ENCODE measurements at regions not wholly inside any gene's neighbourhood (a gene's known extent, or its start where the extent isn't known, plus 50 kb on each side); places are given as distances from the start of the nearest gene placed in this dataset.
A peak's percentile ranks its signal among the peaks of the same experiment; 100 is the strongest.

DNA sequence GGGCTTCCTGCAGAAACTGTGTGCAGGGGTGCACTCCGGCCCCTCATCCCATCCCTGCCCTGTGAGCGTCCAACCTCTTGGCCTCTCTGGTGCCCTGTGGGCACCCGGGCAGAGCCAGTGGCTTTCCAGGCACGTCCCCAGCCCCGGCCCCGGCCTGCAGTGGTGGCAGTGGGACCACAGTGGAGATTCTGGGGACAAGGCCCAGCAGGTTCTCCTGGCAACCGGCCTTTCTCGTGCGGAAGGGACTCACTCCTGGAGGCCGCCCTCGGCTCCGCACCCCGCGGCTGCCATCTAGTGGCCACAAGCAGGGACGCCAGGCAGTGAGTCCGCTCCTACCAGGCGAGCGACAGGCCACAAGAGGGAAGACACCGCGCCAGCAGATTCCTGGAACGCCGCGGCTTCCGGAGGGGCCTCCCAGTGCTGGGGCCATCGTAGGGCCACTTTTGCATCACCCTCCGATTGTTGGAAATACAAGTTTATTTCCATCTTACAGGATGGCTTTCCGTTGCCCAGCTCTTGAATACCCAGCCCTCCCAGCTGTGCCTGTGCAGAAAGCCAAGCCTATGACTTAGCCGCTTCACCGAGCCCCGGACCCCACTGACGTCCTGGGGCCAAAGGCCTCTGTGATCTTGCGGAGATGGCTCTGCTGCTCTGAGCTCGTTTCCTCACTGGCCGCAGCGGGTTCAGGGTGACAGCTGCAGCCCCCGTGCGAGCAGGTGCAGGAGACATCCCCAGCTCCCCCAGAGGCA is 357.3 kb downstream of the CTTN start:
- Histone ChIP-seq H2AFZ (ENCODE audit: low read length, unreplicated experiment) (no peak overlapping the region), H3K27me3 (ENCODE audit: insufficient read depth, low read length) (peaks cover 11% of the 10 kb centered on the region; the same call in 1 of the 2 replicates), H3K4me3 (ENCODE audit: low read depth, low read length) (peak overlapping the region; percentile 45; the same call in 1 of the 2 replicates), H3K4me1 (ENCODE audit: control insufficient read depth, insufficient read depth, low read length, unreplicated experiment) (no peaks in the 10 kb centered on the region), H3K27ac (ENCODE audit: low read depth, low read length) (no peak overlapping the region), H3K79me2 (ENCODE audit: control insufficient read depth, insufficient read depth, low read length, unreplicated experiment) (no peaks in the 10 kb centered on the region), H3K36me3 (ENCODE audit: insufficient read depth, low read length) (no peaks in the 10 kb centered on the region)

DNA sequence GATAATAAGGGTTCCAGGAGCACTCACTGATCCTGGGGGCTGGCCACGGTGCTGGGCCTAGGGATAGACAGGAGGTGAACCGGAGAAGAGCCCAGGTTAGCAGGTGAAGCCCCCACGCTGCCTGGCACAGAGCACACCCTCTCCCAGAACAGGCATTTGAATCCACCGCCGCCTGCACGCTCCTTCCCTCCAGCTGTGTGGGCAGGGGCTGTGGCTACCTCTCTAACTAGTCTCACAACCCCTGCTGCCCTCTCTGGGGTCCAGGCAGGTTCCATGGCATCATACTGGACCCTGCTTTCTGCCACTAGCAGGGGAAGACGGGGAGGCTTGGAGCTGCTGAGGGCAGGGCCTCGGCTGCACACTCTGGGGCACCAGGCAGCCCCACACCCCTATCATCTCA is 358.0 kb downstream of the CTTN start:
- no peaks in the 10 kb centered on the region for H3K36me3 ChIP-seq (ENCODE audit: insufficient read depth, low read length)
- H3K27me3 ChIP-seq (ENCODE audit: insufficient read depth, low read length), result peaks cover 11% of the 10 kb centered on the region; the same call in 1 of the 2 replicates
- no peak overlapping the region for H3K27ac ChIP-seq (ENCODE audit: low read depth, low read length)

DNA sequence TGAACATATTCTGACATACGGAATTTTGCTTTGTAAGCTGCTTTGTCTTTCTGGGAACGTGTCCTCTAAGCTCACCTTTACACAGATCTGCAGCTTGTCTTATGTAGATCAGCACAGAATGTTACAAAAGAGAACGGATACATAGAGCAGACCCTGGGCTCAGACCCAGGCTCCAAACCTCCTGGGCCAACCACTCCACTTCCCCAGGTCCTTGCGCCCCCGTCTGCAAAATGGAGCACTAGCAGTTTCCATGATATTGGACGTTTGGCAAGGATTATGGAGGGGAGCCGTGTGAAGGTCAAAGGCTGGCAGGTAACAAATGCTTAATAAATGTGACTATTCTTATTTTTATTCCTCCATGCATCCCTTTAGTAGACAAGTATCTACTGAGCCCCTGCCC is 358.4 kb downstream of the CTTN start:
- peaks cover 11% of the 10 kb centered on the region; the same call in 1 of the 2 replicates for H3K27me3 ChIP-seq (ENCODE audit: insufficient read depth, low read length)
- H3K4me1 ChIP-seq (ENCODE audit: control insufficient read depth, insufficient read depth, low read length, unreplicated experiment), result no peaks in the 10 kb centered on the region
- no peaks in the 10 kb centered on the region for H3K79me2 ChIP-seq (ENCODE audit: control insufficient read depth, insufficient read depth, low read length, unreplicated experiment)
- H3K36me3 ChIP-seq (ENCODE audit: insufficient read depth, low read length), result no peaks in the 10 kb centered on the region
- no peak overlapping the region for H3K4me3 ChIP-seq (ENCODE audit: low read depth, low read length)
- H3K27ac ChIP-seq (ENCODE audit: low read depth, low read length), result no peak overlapping the region
- no peak overlapping the region for H2AFZ ChIP-seq (ENCODE audit: low read length, unreplicated experiment)

More for the DNA sequence above, 358.0 kb downstream of the CTTN start:
- no peak overlapping the region for H2AFZ ChIP-seq (ENCODE audit: low read length, unreplicated experiment)
- H3K4me1 ChIP-seq (ENCODE audit: control insufficient read depth, insufficient read depth, low read length, unreplicated experiment), result no peaks in the 10 kb centered on the region
- no peaks in the 10 kb centered on the region for H3K79me2 ChIP-seq (ENCODE audit: control insufficient read depth, insufficient read depth, low read length, unreplicated experiment)
- no peak overlapping the region for H3K4me3 ChIP-seq (ENCODE audit: low read depth, low read length)

DNA sequence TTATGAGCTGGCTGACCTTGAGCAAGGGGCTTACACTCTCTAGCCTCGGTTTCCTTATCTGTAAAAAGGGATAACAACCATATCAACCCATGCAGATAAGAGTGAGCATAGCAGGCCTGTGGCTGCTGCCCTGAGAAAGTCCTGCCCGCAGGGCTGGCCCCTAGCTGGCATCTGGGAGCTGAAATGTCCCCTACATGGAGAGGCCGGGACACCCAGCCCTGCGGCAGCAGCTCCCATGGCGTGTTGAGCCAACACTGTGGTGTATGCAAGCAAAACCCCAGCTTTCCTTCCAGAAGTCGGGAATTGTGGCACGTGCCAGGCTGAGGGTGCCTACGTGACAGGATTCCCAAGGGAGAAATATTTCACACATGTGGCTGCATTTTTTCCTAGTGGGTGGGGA is 358.9 kb downstream of the CTTN start:
- no peaks in the 10 kb centered on the region for H3K79me2 ChIP-seq (ENCODE audit: control insufficient read depth, insufficient read depth, low read length, unreplicated experiment)
- H3K4me1 ChIP-seq (ENCODE audit: control insufficient read depth, insufficient read depth, low read length, unreplicated experiment), result no peaks in the 10 kb centered on the region
- H3K27ac ChIP-seq (ENCODE audit: low read depth, low read length), result no peak overlapping the region
- no peak overlapping the region for H2AFZ ChIP-seq (ENCODE audit: low read length, unreplicated experiment)
- H3K4me3 ChIP-seq (ENCODE audit: low read depth, low read length), result no peak overlapping the region
- no peaks in the 10 kb centered on the region for H3K36me3 ChIP-seq (ENCODE audit: insufficient read depth, low read length)
- peaks cover 11% of the 10 kb centered on the region; the same call in 1 of the 2 replicates for H3K27me3 ChIP-seq (ENCODE audit: insufficient read depth, low read length)

DNA sequence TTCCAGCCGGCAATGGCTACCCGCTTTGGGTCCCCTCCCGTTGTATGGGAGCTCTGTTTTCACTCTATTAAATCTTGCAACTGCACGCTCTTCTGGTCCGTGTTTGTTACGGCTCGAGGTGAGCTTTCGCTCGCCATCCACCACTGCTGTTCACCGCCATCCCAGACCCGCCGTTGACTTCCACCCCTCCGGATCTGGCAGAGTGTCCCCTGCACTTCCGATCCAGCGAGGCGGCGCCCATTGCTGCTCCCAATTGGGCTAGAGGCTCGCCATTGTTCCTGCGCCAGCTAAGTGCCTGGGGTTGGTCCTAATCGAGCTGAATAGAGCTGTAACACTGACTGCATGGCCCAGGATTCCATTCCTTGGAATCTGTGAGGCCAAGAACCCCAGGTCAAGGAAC is 359.9 kb downstream of the CTTN start:
- no peak overlapping the region for H2AFZ ChIP-seq (ENCODE audit: low read length, unreplicated experiment)
- H3K4me3 ChIP-seq (ENCODE audit: low read depth, low read length), result no peak overlapping the region
- no peak overlapping the region for H3K27ac ChIP-seq (ENCODE audit: low read depth, low read length)
- H3K36me3 ChIP-seq (ENCODE audit: insufficient read depth, low read length), result no peaks in the 10 kb centered on the region
- peaks cover 11% of the 10 kb centered on the region; the same call in 1 of the 2 replicates for H3K27me3 ChIP-seq (ENCODE audit: insufficient read depth, low read length)
- no peaks in the 10 kb centered on the region for H3K79me2 ChIP-seq (ENCODE audit: control insufficient read depth, insufficient read depth, low read length, unreplicated experiment)
- no peaks in the 10 kb centered on the region for H3K4me1 ChIP-seq (ENCODE audit: control insufficient read depth, insufficient read depth, low read length, unreplicated experiment)

DNA sequence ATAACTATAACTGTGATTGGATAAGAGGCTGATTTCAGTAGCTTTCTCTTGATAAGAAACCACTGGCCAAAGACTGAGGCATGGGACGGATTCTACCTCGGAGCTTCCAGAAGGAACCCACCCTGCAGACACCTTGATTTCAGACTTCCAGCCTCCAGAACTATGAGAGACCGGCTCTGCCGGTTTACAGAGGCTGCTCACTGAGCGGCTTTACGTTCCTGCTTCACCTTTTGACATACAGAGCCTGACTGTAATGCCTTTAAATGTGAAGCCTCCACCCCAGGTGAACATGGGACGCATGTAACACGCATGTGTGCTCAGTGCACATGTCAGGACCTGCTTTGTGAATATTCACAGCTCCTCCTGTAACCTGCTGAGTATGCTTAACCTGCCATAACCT is 361.5 kb downstream of the CTTN start:
- Histone ChIP-seq H2AFZ (ENCODE audit: low read length, unreplicated experiment) (no peak overlapping the region), H3K27ac (ENCODE audit: low read depth, low read length) (no peak overlapping the region), H3K36me3 (ENCODE audit: insufficient read depth, low read length) (no peaks in the 10 kb centered on the region), H3K27me3 (ENCODE audit: insufficient read depth, low read length) (peaks cover 11% of the 10 kb centered on the region; the same call in 1 of the 2 replicates), H3K4me1 (ENCODE audit: control insufficient read depth, insufficient read depth, low read length, unreplicated experiment) (no peaks in the 10 kb centered on the region), H3K4me3 (ENCODE audit: low read depth, low read length) (no peak overlapping the region), H3K79me2 (ENCODE audit: control insufficient read depth, insufficient read depth, low read length, unreplicated experiment) (no peaks in the 10 kb centered on the region)

DNA sequence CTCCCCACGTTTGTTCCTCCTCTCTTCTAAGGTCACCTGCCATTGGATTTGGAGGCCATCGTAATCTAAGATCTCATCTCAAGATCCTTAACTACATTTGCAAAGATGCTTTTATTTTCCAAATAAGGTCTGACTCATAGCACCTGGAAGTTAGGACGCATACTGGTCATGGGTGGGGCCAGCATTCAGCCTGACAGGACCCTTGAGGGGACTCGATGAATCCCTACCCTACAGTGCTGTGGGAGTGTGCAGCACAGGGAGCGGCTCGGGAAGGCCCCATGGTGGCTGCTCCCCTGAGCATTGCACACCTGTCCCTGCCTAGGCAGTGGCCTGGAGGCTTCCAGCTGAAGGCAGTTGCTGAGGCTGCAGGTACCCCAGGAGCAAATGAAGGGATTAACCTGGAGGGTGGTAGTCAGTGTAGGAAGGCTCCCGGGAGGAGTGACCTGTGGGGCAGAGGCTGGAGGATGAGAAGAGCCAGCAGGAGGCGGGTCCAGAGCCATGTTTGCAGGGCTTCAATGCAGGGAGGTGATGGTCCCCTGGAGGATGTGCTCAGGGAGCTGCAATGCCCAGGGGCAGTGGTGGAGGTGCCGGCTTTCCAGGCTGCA is 362.2 kb downstream of the CTTN start:
- Histone ChIP-seq H2AFZ (ENCODE audit: low read length, unreplicated experiment) (no peak overlapping the region), H3K36me3 (ENCODE audit: insufficient read depth, low read length) (no peaks in the 10 kb centered on the region), H3K79me2 (ENCODE audit: control insufficient read depth, insufficient read depth, low read length, unreplicated experiment) (no peaks in the 10 kb centered on the region), H3K4me3 (ENCODE audit: low read depth, low read length) (no peak overlapping the region), H3K27ac (ENCODE audit: low read depth, low read length) (no peak overlapping the region), H3K27me3 (ENCODE audit: insufficient read depth, low read length) (peaks cover 11% of the 10 kb centered on the region; the same call in 1 of the 2 replicates), H3K4me1 (ENCODE audit: control insufficient read depth, insufficient read depth, low read length, unreplicated experiment) (no peaks in the 10 kb centered on the region)

DNA sequence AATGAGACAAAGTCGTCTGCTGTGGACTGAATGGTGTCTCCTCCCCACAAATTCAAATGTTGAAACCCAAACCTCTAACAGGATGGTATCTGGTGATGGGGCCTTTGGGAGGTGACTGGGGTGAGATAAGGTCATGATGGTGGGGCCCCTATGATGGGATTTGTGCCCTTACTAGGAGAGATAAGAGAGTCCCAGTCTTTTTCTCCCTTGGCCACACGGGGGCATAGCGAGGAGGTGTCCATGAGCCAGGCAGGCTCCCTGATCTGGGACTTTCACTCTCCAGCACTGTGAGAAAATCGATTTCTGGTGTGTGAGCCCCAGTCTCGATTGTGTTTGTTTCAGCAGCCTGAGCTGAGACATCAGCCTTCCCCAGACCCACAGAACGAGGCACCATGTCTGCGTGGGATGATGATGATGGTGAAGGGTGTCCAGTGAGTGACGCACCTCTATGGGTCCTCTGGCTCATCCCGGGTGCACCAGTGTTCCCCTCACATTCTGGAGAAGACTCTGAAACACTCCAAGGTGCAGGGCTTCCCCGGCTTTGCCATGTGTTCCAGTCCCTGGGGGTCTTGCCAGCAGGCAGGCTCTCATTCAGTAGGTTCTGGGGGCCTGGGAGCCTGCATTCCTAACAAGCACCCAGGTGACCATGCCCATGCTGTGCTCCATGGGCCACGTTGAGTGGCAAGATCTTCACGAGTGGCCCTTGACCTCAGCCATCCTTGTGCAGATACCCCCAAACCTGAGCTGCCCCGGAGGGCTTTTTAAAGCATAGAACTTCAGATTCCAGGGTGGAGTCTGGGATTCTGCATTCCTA is 363.0 kb downstream of the CTTN start:
- Histone ChIP-seq H3K36me3 (ENCODE audit: insufficient read depth, low read length) (no peaks in the 10 kb centered on the region), H3K79me2 (ENCODE audit: control insufficient read depth, insufficient read depth, low read length, unreplicated experiment) (no peaks in the 10 kb centered on the region), H2AFZ (ENCODE audit: low read length, unreplicated experiment) (no peak overlapping the region), H3K4me3 (ENCODE audit: low read depth, low read length) (no peak overlapping the region), H3K27ac (ENCODE audit: low read depth, low read length) (no peak overlapping the region), H3K4me1 (ENCODE audit: control insufficient read depth, insufficient read depth, low read length, unreplicated experiment) (no peaks in the 10 kb centered on the region), H3K27me3 (ENCODE audit: insufficient read depth, low read length) (peaks cover 6% of the 10 kb centered on the region; the same call in 1 of the 2 replicates)

DNA sequence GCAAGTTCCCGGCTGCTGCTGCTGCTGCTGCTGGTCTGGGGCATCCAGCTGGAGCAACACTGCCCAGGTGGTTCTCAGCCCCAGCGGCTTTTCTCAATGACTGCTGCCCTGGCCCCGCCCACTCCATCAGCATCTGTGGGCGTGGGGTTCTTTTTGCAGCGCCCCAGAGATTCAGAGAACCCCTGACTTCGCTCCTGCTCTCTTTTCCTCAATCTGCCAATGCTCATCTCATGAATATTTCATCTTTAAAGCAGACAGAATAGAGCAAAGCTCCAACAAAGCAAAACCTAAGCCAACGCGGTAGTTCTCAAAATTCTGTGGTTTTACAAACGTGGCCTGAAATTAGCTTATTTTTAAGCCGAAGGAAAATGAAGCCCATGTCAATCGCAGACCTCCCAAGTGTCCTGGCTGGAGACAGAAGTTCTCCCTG is 363.6 kb downstream of the CTTN start:
- no peak overlapping the region for H2AFZ ChIP-seq (ENCODE audit: low read length, unreplicated experiment)
- no peak overlapping the region for H3K4me3 ChIP-seq (ENCODE audit: low read depth, low read length)
- H3K27me3 ChIP-seq (ENCODE audit: insufficient read depth, low read length), result no peaks in the 10 kb centered on the region
- no peaks in the 10 kb centered on the region for H3K36me3 ChIP-seq (ENCODE audit: insufficient read depth, low read length)
- H3K27ac ChIP-seq (ENCODE audit: low read depth, low read length), result no peak overlapping the region
- no peaks in the 10 kb centered on the region for H3K79me2 ChIP-seq (ENCODE audit: control insufficient read depth, insufficient read depth, low read length, unreplicated experiment)
- no peaks in the 10 kb centered on the region for H3K4me1 ChIP-seq (ENCODE audit: control insufficient read depth, insufficient read depth, low read length, unreplicated experiment)

DNA sequence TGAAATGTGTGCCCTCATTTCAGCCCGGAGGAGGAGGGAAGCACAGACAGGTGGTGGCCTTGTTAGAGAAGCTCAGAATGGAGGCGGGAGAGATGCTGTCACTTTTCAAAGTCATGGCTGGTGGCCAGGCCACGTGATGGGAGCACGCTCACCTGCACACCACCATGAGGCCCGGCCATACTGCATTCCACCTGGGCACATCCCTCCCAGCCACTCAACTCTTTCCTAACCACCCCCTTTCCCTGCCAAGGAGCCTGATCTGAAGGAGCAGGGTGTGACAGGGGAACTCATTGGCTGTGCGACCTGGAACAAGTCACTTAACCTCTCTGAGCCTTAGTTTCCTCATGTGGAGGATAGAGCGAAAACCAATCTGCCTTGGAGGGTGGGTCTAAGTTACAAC is 364.5 kb downstream of the CTTN start:
- Histone ChIP-seq H3K27me3 (ENCODE audit: insufficient read depth, low read length) (no peaks in the 10 kb centered on the region), H3K4me1 (ENCODE audit: control insufficient read depth, insufficient read depth, low read length, unreplicated experiment) (no peaks in the 10 kb centered on the region), H3K27ac (ENCODE audit: low read depth, low read length) (no peak overlapping the region), H3K4me3 (ENCODE audit: low read depth, low read length) (no peak overlapping the region), H3K79me2 (ENCODE audit: control insufficient read depth, insufficient read depth, low read length, unreplicated experiment) (no peaks in the 10 kb centered on the region), H3K36me3 (ENCODE audit: insufficient read depth, low read length) (no peaks in the 10 kb centered on the region), H2AFZ (ENCODE audit: low read length, unreplicated experiment) (no peak overlapping the region)
